GM20431 (cell line): ENCODE measurements at regions not wholly inside any gene's neighbourhood (a gene's known extent, or its start where the extent isn't known, plus 50 kb on each side); places are given as distances from the start of the nearest gene placed in this dataset.

ENCODE experiments used
- in situ Hi-C: fragments of 300-500 bp; cut with MseI, MboI; formaldehyde crosslinking; loops from one replicate; pipeline ENCODE4 v1.15.0; 2020; ENCODE audit warnings: low sequenced_read_pairs; ENCODE audit not compliant: unreplicated experiment

GRCh38 chr13:76398425-76398824 is 487.8 kb downstream of the KCTD12 start:
- in situ Hi-C loops, result no loop called here

GRCh38 chr13:76397413-76397812 is 488.8 kb downstream of the KCTD12 start:
- in situ Hi-C loops, result no loop called here

GRCh38 chr13:76389321-76389720 is 496.9 kb downstream of the KCTD12 start:
- in situ Hi-C loops, result no loop called here

- in situ Hi-C loops, result no loop called here
These were observed 498.6 kb downstream of the KCTD12 start for GRCh38 chr13:76387566-76387965.

- in situ Hi-C loops, result no loop called here
These were observed 499.9 kb downstream of the KCTD12 start for GRCh38 chr13:76386321-76386720.

GRCh38 chr13:76385586-76385985 is 500.6 kb downstream of the KCTD12 start:
- in situ Hi-C loops, result no loop called here

- in situ Hi-C loops, result no loop called here
These were observed 502.3 kb downstream of the KCTD12 start for GRCh38 chr13:76383676-76384461.

- in situ Hi-C loops, result no loop called here
These were observed 505.6 kb downstream of the KCTD12 start for GRCh38 chr13:76380446-76381065.

- in situ Hi-C loops, result no loop called here
These were observed 506.7 kb downstream of the KCTD12 start for GRCh38 chr13:76379341-76380105.

GRCh38 chr13:76378767-76379166 is 507.4 kb downstream of the KCTD12 start:
- in situ Hi-C loops, result no loop called here

- in situ Hi-C loops, result no loop called here
These were observed 522.4 kb downstream of the KCTD12 start for GRCh38 chr13:76363682-76364289.

- in situ Hi-C loops, result no loop called here
These were observed 524.3 kb downstream of the KCTD12 start for GRCh38 chr13:76361868-76362267.

- in situ Hi-C loops, result no loop called here
These were observed 534.5 kb downstream of the KCTD12 start for GRCh38 chr13:76351541-76352229.

- in situ Hi-C loops, result no loop called here
These were observed 535.8 kb downstream of the KCTD12 start for GRCh38 chr13:76350399-76350798.

- in situ Hi-C loops, result no loop called here
These were observed 536.5 kb downstream of the KCTD12 start for GRCh38 chr13:76349700-76350099.

- in situ Hi-C loops, result no loop called here
These were observed 546.6 kb downstream of the KCTD12 start for GRCh38 chr13:76339649-76340048.

GRCh38 chr13:76338003-76338402 is 548.2 kb downstream of the KCTD12 start:
- in situ Hi-C loops, result no loop called here

- in situ Hi-C loops, result no loop called here
These were observed 549.0 kb downstream of the KCTD12 start for GRCh38 chr13:76336889-76337844.

- in situ Hi-C loops, result no loop called here
These were observed 550.7 kb downstream of the KCTD12 start for GRCh38 chr13:76335463-76335862.
